ENCODE measurements at regions not wholly inside any gene's neighbourhood (a gene's known extent, or its start where the extent isn't known, plus 50 kb on each side); places are given as distances from the start of the nearest gene placed in this dataset. TPM values are rescaled to one million over a fixed set of nuclear protein-coding genes. Genes with fewer than 3 reads are reported as not detected.

GRCh38 chr3:31452495-31453106 is 80.1 kb upstream of the STT3B start:
- DNase-seq (ENCODE audit: low spot score): no peak

GRCh38 chr3:31453430-31453829 is 79.3 kb upstream of the STT3B start:
- no peak for DNase-seq (ENCODE audit: low spot score)

DNA sequence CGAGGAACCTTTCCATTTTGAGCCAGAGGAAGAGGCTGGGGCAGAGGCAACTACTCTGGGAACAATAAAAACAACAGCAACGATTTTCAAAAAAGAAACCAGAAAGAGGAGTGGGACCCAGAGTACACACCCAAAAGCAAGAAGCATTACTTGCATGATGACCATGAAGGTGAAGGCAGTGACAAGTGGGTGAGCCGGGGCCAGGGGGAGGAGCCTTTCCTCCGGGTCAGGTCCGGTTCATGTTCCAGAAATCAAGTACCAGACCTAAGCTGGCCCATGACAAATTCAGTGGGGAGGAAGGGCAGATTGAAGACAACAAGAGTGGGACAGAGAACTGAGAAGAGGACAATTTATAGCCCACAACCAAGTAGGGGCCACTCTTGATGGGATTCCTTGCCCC is 77.2 kb upstream of the STT3B start:
- DNase-seq (ENCODE audit: low spot score): no peak

- no peak for DNase-seq (ENCODE audit: low spot score)
Measured at GRCh38 chr3:31456373-31456772, 76.4 kb upstream of the STT3B start.

DNA sequence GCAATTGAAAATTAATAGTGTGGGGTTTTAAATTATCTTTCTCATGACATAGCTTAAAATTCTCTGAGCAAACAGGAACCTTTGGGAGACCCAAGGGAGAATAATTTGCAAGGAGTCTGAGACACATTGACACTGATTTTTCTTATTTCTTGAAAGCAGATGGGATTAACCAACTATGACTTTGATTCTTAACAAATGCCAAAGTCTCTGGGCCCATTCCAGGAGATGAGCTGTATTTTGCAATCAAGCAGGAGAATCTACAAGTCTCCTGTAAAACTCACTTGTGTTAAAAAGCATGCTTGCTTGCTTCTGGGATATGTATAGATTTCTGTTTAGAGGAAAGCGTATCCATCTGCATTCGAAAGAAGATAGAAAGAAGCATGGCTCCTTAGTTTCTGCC is 71.3 kb upstream of the STT3B start:
- no peak for DNase-seq (ENCODE audit: low spot score)

- peak; percentile 43 for DNase-seq (ENCODE audit: low spot score)
Measured at GRCh38 chr3:31462050-31462569, 70.6 kb upstream of the STT3B start.

- DNase-seq (ENCODE audit: low spot score): no peak
Measured at GRCh38 chr3:31465999-31466398, 66.7 kb upstream of the STT3B start.

DNA sequence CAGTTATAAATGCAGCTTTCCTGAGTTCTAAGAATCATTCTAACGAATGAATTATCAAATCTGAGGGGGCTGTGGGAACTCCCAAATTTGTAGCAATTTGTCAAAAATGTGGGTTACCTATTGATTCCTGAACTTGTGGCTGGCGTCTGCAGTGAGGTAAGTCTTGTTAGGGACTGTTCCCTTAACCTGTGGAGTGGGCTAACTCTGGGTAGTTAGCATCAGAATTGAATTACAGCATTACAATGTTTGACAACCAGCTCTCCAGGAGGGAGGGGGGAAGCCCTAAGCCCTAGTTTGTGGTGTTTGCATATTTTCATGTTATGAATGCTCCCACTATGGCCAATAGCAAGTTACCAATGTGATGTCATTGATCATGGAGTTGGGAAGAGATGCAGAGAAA is 65.9 kb upstream of the STT3B start:
- no peak for DNase-seq (ENCODE audit: low spot score)

DNA sequence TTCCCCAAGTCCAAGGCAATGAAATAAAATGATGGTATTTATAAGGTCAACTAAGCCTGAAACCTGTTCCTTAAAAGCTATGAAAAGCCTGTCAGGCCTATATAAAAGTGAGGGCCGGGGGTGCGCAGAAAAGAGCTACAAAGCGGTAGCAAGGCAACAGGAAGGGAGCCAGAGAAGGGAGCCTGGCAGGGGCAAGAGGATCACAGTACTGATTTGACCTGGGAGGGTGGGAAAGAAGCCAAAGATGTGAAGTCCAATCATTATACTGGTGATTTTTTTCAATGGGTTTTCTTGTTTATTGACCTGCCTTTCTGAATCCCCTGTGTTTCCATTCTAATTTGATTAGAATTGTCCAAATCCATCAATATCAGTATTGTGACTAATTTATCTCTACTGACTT is 64.3 kb upstream of the STT3B start:
- no peak for DNase-seq (ENCODE audit: low spot score)

DNA sequence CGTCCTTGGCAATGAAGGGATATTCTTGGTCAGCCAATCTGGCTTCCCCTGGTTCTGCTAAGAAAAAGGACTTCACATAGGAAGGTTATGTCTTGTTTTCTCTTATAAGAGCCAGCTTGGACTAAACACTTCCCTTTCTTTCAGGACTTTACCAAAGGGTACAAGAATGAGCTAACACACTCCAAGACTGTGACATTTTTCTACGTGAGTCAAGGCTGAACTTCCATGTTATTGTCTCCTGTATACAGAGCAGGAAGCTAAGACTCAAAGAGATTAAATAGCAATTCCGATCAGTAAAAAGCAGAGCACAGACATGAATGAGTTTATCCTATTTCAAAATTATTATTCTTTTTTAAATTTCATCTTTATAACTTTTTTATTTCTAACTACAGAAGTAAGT is 63.3 kb upstream of the STT3B start:
- DNase-seq (ENCODE audit: low spot score): no peak

GRCh38 chr3:31472479-31473390 is 60.0 kb upstream of the STT3B start:
- no peak for DNase-seq (ENCODE audit: low spot score)

DNA sequence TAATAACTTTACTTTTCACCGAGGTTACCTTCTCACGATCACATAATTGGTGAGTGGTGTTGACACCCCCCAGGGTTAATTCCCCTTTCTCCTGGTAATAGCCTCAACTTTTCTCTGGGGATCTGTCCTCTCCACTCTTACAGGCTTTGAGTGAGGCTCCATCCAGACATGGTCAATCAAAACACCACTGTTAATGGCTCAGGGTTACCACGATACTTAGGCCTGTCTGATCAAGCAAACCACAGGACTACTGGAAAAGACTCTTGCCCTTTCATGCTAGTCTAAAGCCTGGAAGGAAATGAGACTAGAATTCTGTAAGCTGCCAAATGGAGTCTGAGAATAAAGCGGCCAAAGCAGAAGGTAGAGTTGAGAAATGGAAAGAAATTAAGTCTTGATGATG is 56.5 kb upstream of the STT3B start:
- no peak for DNase-seq (ENCODE audit: low spot score)

DNA sequence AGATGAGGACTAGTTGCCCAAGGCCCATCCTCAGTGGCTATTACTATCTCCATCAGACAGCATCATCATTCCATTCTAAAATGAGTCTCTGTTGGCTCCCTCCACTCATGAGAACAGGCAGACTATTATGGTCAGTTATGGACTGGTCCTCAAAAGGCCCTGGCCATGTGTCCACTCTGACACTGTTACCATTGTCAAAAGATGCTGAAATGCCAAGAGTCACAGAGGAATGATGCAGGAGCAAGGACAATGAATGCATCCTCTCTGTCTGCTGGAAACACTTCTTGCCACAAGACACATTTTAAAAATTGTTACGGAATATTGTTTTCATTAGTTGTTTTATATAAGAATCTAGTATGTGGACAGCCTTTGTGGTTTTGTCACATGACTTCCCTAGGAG is 53.3 kb upstream of the STT3B start:
- no peak for DNase-seq (ENCODE audit: low spot score)

DNA sequence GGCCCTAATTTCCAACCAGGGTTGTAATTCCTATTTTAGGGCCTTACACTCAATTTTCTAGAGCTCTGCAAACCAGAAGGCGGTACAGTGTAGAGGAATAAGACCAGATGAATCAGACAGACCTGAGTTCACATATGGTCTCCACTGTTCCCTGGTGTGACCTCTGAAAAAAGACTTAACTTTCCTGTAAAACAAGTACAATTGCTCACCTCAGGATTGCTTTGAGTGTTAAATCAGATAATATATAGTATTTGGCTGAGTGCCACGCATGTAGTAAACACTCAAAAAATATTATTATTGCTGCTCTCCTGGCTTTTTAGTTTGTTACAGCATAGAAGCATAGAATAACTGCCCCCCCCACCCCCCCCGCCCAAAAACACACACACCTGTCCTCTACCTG is 51.0 kb upstream of the STT3B start:
- no peak for DNase-seq (ENCODE audit: low spot score)

- no peak for DNase-seq (ENCODE audit: low spot score)
Measured at GRCh38 chr3:31482493-31483200, 50.1 kb upstream of the STT3B start.

Small RNA genes lying in the stretch of these regions (small RNA-seq; reads per million reads assigned to genes)
- gene MIR466 (not detected), gene RNA5SP127 (0.22 reads per million)

Data from HT-29 (cell line).